ENCODE measurements at regions not wholly inside any gene's neighbourhood (a gene's known extent, or its start where the extent isn't known, plus 50 kb on each side); places are given as distances from the start of the nearest gene placed in this dataset.

DNA sequence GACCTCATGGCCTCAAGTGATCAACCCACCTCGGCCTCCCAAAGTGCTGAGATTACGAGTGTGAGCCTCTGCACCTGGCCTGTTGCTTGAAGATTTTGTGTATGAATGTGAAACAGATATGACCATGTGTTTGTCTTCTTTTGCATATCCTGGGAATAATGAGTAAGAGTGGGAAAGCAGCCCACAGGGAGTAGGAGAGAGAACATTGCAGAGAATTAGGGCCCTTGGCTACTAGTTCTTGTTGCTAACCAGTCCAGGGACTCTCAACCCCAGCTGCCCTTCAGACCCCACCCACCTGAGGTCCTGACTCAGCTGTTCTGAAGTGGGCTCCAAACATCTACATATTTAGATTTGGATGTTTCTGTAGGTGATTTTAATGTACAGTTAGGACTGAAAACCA, 125.5 kb downstream of the MTX3 start:
- TF ChIP-seq, protein P1, sequence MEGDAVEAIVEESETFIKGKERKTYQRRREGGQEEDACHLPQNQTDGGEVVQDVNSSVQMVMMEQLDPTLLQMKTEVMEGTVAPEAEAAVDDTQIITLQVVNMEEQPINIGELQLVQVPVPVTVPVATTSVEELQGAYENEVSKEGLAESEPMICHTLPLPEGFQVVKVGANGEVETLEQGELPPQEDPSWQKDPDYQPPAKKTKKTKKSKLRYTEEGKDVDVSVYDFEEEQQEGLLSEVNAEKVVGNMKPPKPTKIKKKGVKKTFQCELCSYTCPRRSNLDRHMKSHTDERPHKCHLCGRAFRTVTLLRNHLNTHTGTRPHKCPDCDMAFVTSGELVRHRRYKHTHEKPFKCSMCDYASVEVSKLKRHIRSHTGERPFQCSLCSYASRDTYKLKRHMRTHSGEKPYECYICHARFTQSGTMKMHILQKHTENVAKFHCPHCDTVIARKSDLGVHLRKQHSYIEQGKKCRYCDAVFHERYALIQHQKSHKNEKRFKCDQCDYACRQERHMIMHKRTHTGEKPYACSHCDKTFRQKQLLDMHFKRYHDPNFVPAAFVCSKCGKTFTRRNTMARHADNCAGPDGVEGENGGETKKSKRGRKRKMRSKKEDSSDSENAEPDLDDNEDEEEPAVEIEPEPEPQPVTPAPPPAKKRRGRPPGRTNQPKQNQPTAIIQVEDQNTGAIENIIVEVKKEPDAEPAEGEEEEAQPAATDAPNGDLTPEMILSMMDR (IDR thresholded peaks at IDR 0.05; ENCODE audit: borderline replicate concordance, extremely low read depth, low read length, poor library complexity, severe bottlenecking), result no peak
- no peak for TF ChIP-seq EZH2 (IDR thresholded peaks at IDR 0.05; ENCODE audit: borderline replicate concordance, low read depth, low read length, severe bottlenecking)

Data from DND-41 (cell line).